ENCODE measurements at regions not wholly inside any gene's neighbourhood (a gene's known extent, or its start where the extent isn't known, plus 50 kb on each side); places are given as distances from the start of the nearest gene placed in this dataset.

DNA sequence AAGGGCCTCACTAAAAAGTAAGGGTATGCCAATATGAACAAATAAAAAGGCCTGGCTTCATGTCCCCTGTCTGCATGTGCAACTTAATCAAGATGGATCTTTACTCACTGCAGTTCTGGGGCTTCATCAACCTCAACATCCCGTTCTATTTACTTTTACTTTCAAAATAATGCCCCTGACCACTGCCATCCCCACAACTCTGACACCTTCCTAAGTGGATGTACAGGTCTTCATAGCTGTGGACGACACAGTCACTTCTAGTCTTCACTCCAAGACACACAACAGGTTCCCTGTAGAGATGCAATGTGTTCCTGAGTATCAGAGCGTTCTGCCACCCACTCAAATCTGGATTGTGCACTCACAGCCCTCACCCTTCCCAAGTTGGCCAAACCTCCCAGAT, 136.1 kb downstream of the ENC1 start:
- H2BK120ac ChIP-seq (replicated peaks; ENCODE audit: low read depth, low read length) = no peak overlapping the region
- WGBS, 2 experiments (ENCODE audit: extremely low coverage in 1 of 2, insufficient coverage in 1 of 2, insufficient read length in 1 of 2, insufficient replicate concordance in 2 of 2, low coverage in 1 of 2, low lambda C conversion rate in 2 of 2, missing lambda C conversion rate in 1 of 2) = 89% methylated on average over 3 of the region's 3 CpGs; no CpG with 5 or more reads in 1 of the 2 experiments
- no peak overlapping the region for H4K5ac ChIP-seq (ENCODE audit: insufficient read length, low read depth, low read length)
- no peaks in the 10 kb centered on the region for H3K9me3 ChIP-seq (ENCODE audit: insufficient read depth in 2 of 2, low read depth in 1 of 2, low read length in 1 of 2)
- no peak overlapping the region for H3K23ac ChIP-seq (ENCODE audit: insufficient read length)
- H3K4ac ChIP-seq (replicated peaks; ENCODE audit: insufficient read length, low read depth, low read length) = no peak overlapping the region
- H2BK15ac ChIP-seq (ENCODE audit: low read length) = no peak overlapping the region
- H3K79me2 ChIP-seq (ENCODE audit: control insufficient read depth in 1 of 2, insufficient read depth in 2 of 2, low read length in 2 of 2) = no peaks in the 10 kb centered on the region
- H4K8ac ChIP-seq (ENCODE audit: extremely low read depth, insufficient read depth, low read length) = no peak overlapping the region
- H2AK5ac ChIP-seq (ENCODE audit: low read depth, low read length) = no peak overlapping the region
- H3K27me3 ChIP-seq (replicated peaks in 1 of 4; ENCODE audit: control insufficient read depth in 3 of 4, extremely low read depth in 1 of 4, insufficient read depth in 3 of 4, low read length in 3 of 4) = no peaks in the 10 kb centered on the region
- no peaks in the 10 kb centered on the region for H3K23me2 ChIP-seq (ENCODE audit: low read depth, low read length)
- H3K4me2 ChIP-seq (ENCODE audit: insufficient read depth in 1 of 2, low read depth in 2 of 2, low read length in 2 of 2) = no peak overlapping the region
- H2BK20ac ChIP-seq (ENCODE audit: low read length) = no peak overlapping the region
- H3K27ac ChIP-seq (ENCODE audit: low read depth, low read length) = no peak overlapping the region
- H2BK5ac ChIP-seq (ENCODE audit: low read depth, low read length) = no peak overlapping the region
- H4K91ac ChIP-seq (replicated peaks; ENCODE audit: insufficient read length, low read length) = no peak overlapping the region
- no peaks in the 10 kb centered on the region for H4K20me1 ChIP-seq (replicated peaks in 1 of 2; ENCODE audit: control insufficient read depth in 1 of 2, insufficient read depth in 2 of 2, low read length in 2 of 2)
- no peak overlapping the region for H3K14ac ChIP-seq (ENCODE audit: insufficient read length)
- no peak overlapping the region for H2AFZ ChIP-seq (ENCODE audit: low read length)
- H3K56ac ChIP-seq (replicated peaks; ENCODE audit: insufficient read length, low read depth, low read length) = no peak overlapping the region
- H3K79me1 ChIP-seq (ENCODE audit: low read depth, low read length) = no peaks in the 10 kb centered on the region; the same call in 1 of the 2 replicates
- H3K4me3 ChIP-seq (ENCODE audit: extremely low read depth in 1 of 4, insufficient read depth in 2 of 4, low read depth in 3 of 4, low read length in 4 of 4) = no peak overlapping the region
- no peak for FAIRE-seq
- no peak overlapping the region for H3K9ac ChIP-seq (replicated peaks in 1 of 4; ENCODE audit: extremely low read depth in 1 of 4, low read depth in 3 of 4, low read length in 3 of 4)
- H3K36me3 ChIP-seq (ENCODE audit: control insufficient read depth in 2 of 4, insufficient read depth in 4 of 4, low read length in 3 of 4) = no peaks in the 10 kb centered on the region
- H3K18ac ChIP-seq (ENCODE audit: extremely low read depth, low read length) = no peak overlapping the region
- H2BK12ac ChIP-seq (ENCODE audit: low read depth, low read length) = no peak overlapping the region
- peaks cover 0 to 9% (median 1%) of the 10 kb centered on the region in 4 experiments; a peak in 2 of 7 replicates for H3K4me1 ChIP-seq (replicated peaks in 1 of 4; ENCODE audit: control insufficient read depth in 3 of 4, insufficient read depth in 4 of 4, low read length in 3 of 4)
- CTCF ChIA-PET (ENCODE audit: partially characterized antibody) = interaction anchor here (1.8 kb wide), 2 partner anchors 12 to 14 kb away, joined by 3 to 4 read pairs; no protein-coding TSS in a partner anchor
- POLR2A ChIA-PET (ENCODE audit: partially characterized antibody) = no interaction called here
- no peak for DNase-seq (ENCODE audit: low read depth in 1 of 2, low spot score in 2 of 2)
- TF ChIP-seq TEAD4 (IDR thresholded peaks at IDR 0.05; ENCODE audit: low read depth, low read length) (no peak), KDM4A (IDR thresholded peaks at IDR 0.05; ENCODE audit: low read depth, low read length, severe bottlenecking) (no peak), SRF (IDR thresholded peaks at IDR 0.05; ENCODE audit: low read depth, low read length) (no peak), EP300 (IDR thresholded peaks at IDR 0.05; ENCODE audit: borderline replicate concordance in 1 of 2, low read depth in 2 of 2, low read length in 2 of 2) (no peak), NRF1 (IDR thresholded peaks at IDR 0.05; ENCODE audit: low read depth, low read length) (no peak), TBP (IDR thresholded peaks at IDR 0.05; ENCODE audit: low read depth, low read length) (no peak), POLR2A (IDR thresholded peaks at IDR 0.05; ENCODE audit: control extremely low read depth in 1 of 2, low read depth in 2 of 2, low read length in 2 of 2) (no peak), KDM5A (IDR thresholded peaks at IDR 0.05; ENCODE audit: low read length) (no peak), RXRA (IDR thresholded peaks at IDR 0.05; ENCODE audit: insufficient read depth, low read depth, low read length) (no peak), CBX5 (IDR thresholded peaks at IDR 0.05; ENCODE audit: low read depth, low read length) (no peak), KDM1A (IDR thresholded peaks at IDR 0.05; ENCODE audit: borderline replicate concordance, low read length) (no peak), BRCA1 (IDR thresholded peaks at IDR 0.05; ENCODE audit: low read depth, low read length) (no peak)
- TF ChIP-seq, protein P1, sequence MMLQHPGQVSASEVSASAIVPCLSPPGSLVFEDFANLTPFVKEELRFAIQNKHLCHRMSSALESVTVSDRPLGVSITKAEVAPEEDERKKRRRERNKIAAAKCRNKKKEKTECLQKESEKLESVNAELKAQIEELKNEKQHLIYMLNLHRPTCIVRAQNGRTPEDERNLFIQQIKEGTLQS (IDR thresholded peaks at IDR 0.05; ENCODE audit: insufficient read depth, low read depth, low read length) = no peak
- TF ChIP-seq, protein P2, sequence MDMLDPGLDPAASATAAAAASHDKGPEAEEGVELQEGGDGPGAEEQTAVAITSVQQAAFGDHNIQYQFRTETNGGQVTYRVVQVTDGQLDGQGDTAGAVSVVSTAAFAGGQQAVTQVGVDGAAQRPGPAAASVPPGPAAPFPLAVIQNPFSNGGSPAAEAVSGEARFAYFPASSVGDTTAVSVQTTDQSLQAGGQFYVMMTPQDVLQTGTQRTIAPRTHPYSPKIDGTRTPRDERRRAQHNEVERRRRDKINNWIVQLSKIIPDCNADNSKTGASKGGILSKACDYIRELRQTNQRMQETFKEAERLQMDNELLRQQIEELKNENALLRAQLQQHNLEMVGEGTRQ (IDR thresholded peaks at IDR 0.05; ENCODE audit: low read length) = no peak
